ENCODE measurements at regions not wholly inside any gene's neighbourhood (a gene's known extent, or its start where the extent isn't known, plus 50 kb on each side); places are given as distances from the start of the nearest gene placed in this dataset.

DNA sequence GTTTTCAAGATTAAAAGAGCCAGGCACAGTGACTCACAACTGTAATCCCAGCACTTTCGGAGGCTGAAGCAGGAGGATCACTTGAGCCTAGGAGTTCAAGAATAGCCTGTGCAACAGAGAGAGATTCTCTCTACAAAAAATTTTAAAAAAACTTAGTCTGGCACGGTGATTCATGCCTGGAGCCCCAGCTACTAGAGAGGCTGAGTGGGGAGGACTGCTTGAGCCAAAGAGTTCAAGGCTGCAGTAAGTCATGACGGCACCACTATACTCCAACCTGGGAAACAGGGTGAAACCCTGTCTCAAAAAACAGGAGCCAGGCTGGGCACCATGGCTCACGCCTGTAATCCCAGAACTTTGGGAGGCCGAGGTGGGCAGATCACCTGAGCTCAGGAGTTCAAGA is 86.6 kb upstream of the KCTD7 start:
- TF ChIP-seq, protein P1, sequence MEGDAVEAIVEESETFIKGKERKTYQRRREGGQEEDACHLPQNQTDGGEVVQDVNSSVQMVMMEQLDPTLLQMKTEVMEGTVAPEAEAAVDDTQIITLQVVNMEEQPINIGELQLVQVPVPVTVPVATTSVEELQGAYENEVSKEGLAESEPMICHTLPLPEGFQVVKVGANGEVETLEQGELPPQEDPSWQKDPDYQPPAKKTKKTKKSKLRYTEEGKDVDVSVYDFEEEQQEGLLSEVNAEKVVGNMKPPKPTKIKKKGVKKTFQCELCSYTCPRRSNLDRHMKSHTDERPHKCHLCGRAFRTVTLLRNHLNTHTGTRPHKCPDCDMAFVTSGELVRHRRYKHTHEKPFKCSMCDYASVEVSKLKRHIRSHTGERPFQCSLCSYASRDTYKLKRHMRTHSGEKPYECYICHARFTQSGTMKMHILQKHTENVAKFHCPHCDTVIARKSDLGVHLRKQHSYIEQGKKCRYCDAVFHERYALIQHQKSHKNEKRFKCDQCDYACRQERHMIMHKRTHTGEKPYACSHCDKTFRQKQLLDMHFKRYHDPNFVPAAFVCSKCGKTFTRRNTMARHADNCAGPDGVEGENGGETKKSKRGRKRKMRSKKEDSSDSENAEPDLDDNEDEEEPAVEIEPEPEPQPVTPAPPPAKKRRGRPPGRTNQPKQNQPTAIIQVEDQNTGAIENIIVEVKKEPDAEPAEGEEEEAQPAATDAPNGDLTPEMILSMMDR (conservative IDR thresholded peaks at IDR 0.05) = no peak
- TF ChIP-seq ZFX (IDR thresholded peaks at IDR 0.05) = no peak

Measured in C4-2B (cell line).